ENCODE measurements at regions not wholly inside any gene's neighbourhood (a gene's known extent, or its start where the extent isn't known, plus 50 kb on each side); places are given as distances from the start of the nearest gene placed in this dataset.
"Not testable (repeated sequence)": the region's sequence is repeated elsewhere in the genome, so short reads cannot be mapped to it uniquely, and the experiment has no call there.

GRCh38 chr6:170213637-170214018, 77.2 kb downstream of the DLL1 start:
- not testable (repeated sequence) for DNase-seq

GRCh38 chr6:170212956-170213636, 77.8 kb downstream of the DLL1 start:
- DNase-seq: no peak

- DNase-seq: no peak
These were observed 78.7 kb downstream of the DLL1 start for GRCh38 chr6:170212051-170212756.

- no peak for DNase-seq
These were observed 79.4 kb downstream of the DLL1 start for GRCh38 chr6:170211404-170212025.

- no peak for DNase-seq
These were observed 80.1 kb downstream of the DLL1 start for GRCh38 chr6:170210651-170211403.

- DNase-seq: no peak
These were observed 80.9 kb downstream of the DLL1 start for GRCh38 chr6:170210026-170210390.

GRCh38 chr6:170209354-170210025, 81.4 kb downstream of the DLL1 start:
- no peak for DNase-seq

GRCh38 chr6:170208651-170209353, 82.1 kb downstream of the DLL1 start:
- no peak for DNase-seq

GRCh38 chr6:170208182-170208601, 82.7 kb downstream of the DLL1 start:
- no peak for DNase-seq

- peak in 1 of 3 donors; percentile 33 for DNase-seq
These were observed 83.2 kb downstream of the DLL1 start for GRCh38 chr6:170207586-170208181.

- no peak for DNase-seq
These were observed 83.9 kb downstream of the DLL1 start for GRCh38 chr6:170206851-170207431.

- DNase-seq: no peak
These were observed 84.6 kb downstream of the DLL1 start for GRCh38 chr6:170206317-170206621.

- no peak for DNase-seq
These were observed 85.2 kb downstream of the DLL1 start for GRCh38 chr6:170205534-170206316.

GRCh38 chr6:170205126-170205525, 85.8 kb downstream of the DLL1 start:
- DNase-seq: no peak

GRCh38 chr6:170203212-170203611, 87.7 kb downstream of the DLL1 start:
- no peak for DNase-seq

GRCh38 chr6:170202416-170203135, 88.3 kb downstream of the DLL1 start:
- no peak for DNase-seq

GRCh38 chr6:170201361-170201760, 89.5 kb downstream of the DLL1 start:
- DNase-seq: no peak

- DNase-seq: no peak
These were observed 90.4 kb downstream of the DLL1 start for GRCh38 chr6:170200458-170200891.

- DNase-seq: no peak
These were observed 91.2 kb downstream of the DLL1 start for GRCh38 chr6:170199716-170200115.

Measured in muscle of back (tissue), 3 donors.